IPS-18a (cell line): ENCODE measurements at regions not wholly inside any gene's neighbourhood (a gene's known extent, or its start where the extent isn't known, plus 50 kb on each side); places are given as distances from the start of the nearest gene placed in this dataset.
"Not testable (repeated sequence)": the region's sequence is repeated elsewhere in the genome, so short reads cannot be mapped to it uniquely, and the experiment has no call there.

Experiments
- H3K27ac ChIP-seq: one replicate; pipeline ENCODE4 v1.5.1; 2013; ENCODE audit warnings: low read length
- H3K27me3 ChIP-seq: one replicate; pipeline ENCODE4 v1.6.1; 2013; ENCODE audit warnings: mild to moderate bottlenecking, low read length; ENCODE audit not compliant: control insufficient read depth, insufficient read depth
- H3K36me3 ChIP-seq: one replicate; pipeline ENCODE4 v1.6.1; 2013; ENCODE audit warnings: low read depth, low read length; ENCODE audit not compliant: control insufficient read depth
- H3K4me1 ChIP-seq: one replicate; pipeline ENCODE4 v1.6.1; 2013; ENCODE audit warnings: low read depth, low read length; ENCODE audit not compliant: control insufficient read depth
- H3K4me3 ChIP-seq: one replicate; pipeline ENCODE4 v1.5.1; 2013; ENCODE audit warnings: low read length
- H3K9ac ChIP-seq: one replicate; pipeline ENCODE4 v1.6.1; 2013; ENCODE audit warnings: mild to moderate bottlenecking, low read length, moderate library complexity
- H3K9me3 ChIP-seq: one replicate; pipeline ENCODE4 v1.6.1; 2013; ENCODE audit warnings: low read depth, low read length; ENCODE audit not compliant: control insufficient read depth

GRCh38 chr10:8315619-8316021, 261.1 kb downstream of the GATA3 start:
- Histone ChIP-seq H3K4me1 (no peaks in the 10 kb centered on the region), H3K4me3 (no peak overlapping the region), H3K9ac (no peak overlapping the region), H3K36me3 (no peaks in the 10 kb centered on the region), H3K27ac (no peak overlapping the region), H3K27me3 (no peaks in the 10 kb centered on the region), H3K9me3 (no peaks in the 10 kb centered on the region)

GRCh38 chr10:8316284-8316683, 261.8 kb downstream of the GATA3 start:
- Histone ChIP-seq H3K4me3 (no peak overlapping the region), H3K27ac (no peak overlapping the region), H3K9me3 (no peaks in the 10 kb centered on the region), H3K27me3 (no peaks in the 10 kb centered on the region), H3K4me1 (no peaks in the 10 kb centered on the region), H3K9ac (no peak overlapping the region), H3K36me3 (no peaks in the 10 kb centered on the region)

GRCh38 chr10:8318429-8318828, 263.9 kb downstream of the GATA3 start:
- H3K4me1 ChIP-seq, H3K4me3 ChIP-seq, H3K27ac ChIP-seq, H3K9ac ChIP-seq, H3K36me3 ChIP-seq, H3K27me3 ChIP-seq, H3K9me3 ChIP-seq: not testable (repeated sequence)

- no peaks in the 10 kb centered on the region for H3K27me3 ChIP-seq
- no peak overlapping the region for H3K27ac ChIP-seq
- no peaks in the 10 kb centered on the region for H3K4me1 ChIP-seq
- no peaks in the 10 kb centered on the region for H3K9me3 ChIP-seq
- H3K9ac ChIP-seq: no peak overlapping the region
- H3K4me3 ChIP-seq: no peak overlapping the region
- no peaks in the 10 kb centered on the region for H3K36me3 ChIP-seq
These were observed 264.5 kb downstream of the GATA3 start for GRCh38 chr10:8318956-8319355.

- no peaks in the 10 kb centered on the region for H3K9me3 ChIP-seq
- H3K27me3 ChIP-seq: no peaks in the 10 kb centered on the region
- no peaks in the 10 kb centered on the region for H3K4me1 ChIP-seq
- no peak overlapping the region for H3K9ac ChIP-seq
- no peak overlapping the region for H3K4me3 ChIP-seq
- H3K36me3 ChIP-seq: no peaks in the 10 kb centered on the region
- H3K27ac ChIP-seq: no peak overlapping the region
These were observed 265.2 kb downstream of the GATA3 start for GRCh38 chr10:8319704-8320103.

- Histone ChIP-seq H3K27ac (no peak overlapping the region), H3K4me1 (no peaks in the 10 kb centered on the region), H3K36me3 (no peaks in the 10 kb centered on the region), H3K4me3 (no peak overlapping the region), H3K9me3 (no peaks in the 10 kb centered on the region), H3K9ac (no peak overlapping the region), H3K27me3 (no peaks in the 10 kb centered on the region)
These were observed 267.5 kb downstream of the GATA3 start for GRCh38 chr10:8321990-8322389.

GRCh38 chr10:8323428-8324054, 269.1 kb downstream of the GATA3 start:
- Histone ChIP-seq H3K4me1 (no peaks in the 10 kb centered on the region), H3K36me3 (no peaks in the 10 kb centered on the region), H3K4me3 (no peak overlapping the region), H3K27ac (no peak overlapping the region), H3K9me3 (no peaks in the 10 kb centered on the region), H3K9ac (no peak overlapping the region), H3K27me3 (no peaks in the 10 kb centered on the region)

GRCh38 chr10:8325024-8325980, 270.8 kb downstream of the GATA3 start:
- Histone ChIP-seq H3K4me1 (no peaks in the 10 kb centered on the region), H3K9ac (no peak overlapping the region), H3K9me3 (no peaks in the 10 kb centered on the region), H3K36me3 (no peaks in the 10 kb centered on the region), H3K4me3 (no peak overlapping the region), H3K27ac (no peak overlapping the region), H3K27me3 (peaks cover 6% of the 10 kb centered on the region)

GRCh38 chr10:8326396-8327139, 272.1 kb downstream of the GATA3 start:
- Histone ChIP-seq H3K4me1 (no peaks in the 10 kb centered on the region), H3K36me3 (no peaks in the 10 kb centered on the region), H3K9me3 (no peaks in the 10 kb centered on the region), H3K4me3 (no peak overlapping the region), H3K27ac (no peak overlapping the region), H3K9ac (no peak overlapping the region), H3K27me3 (peaks cover 12% of the 10 kb centered on the region)

- H3K27me3 ChIP-seq: peaks cover 17% of the 10 kb centered on the region
- H3K9ac ChIP-seq: no peak overlapping the region
- H3K27ac ChIP-seq: no peak overlapping the region
- H3K4me1 ChIP-seq: no peaks in the 10 kb centered on the region
- H3K4me3 ChIP-seq: no peak overlapping the region
- H3K36me3 ChIP-seq: no peaks in the 10 kb centered on the region
- H3K9me3 ChIP-seq: no peaks in the 10 kb centered on the region
These were observed 272.6 kb downstream of the GATA3 start for GRCh38 chr10:8327140-8327423.

GRCh38 chr10:8331387-8331786, 276.9 kb downstream of the GATA3 start:
- no peaks in the 10 kb centered on the region for H3K36me3 ChIP-seq
- no peak overlapping the region for H3K9ac ChIP-seq
- H3K27ac ChIP-seq: no peak overlapping the region
- peaks cover 28% of the 10 kb centered on the region for H3K27me3 ChIP-seq
- H3K9me3 ChIP-seq: no peaks in the 10 kb centered on the region
- H3K4me1 ChIP-seq: no peaks in the 10 kb centered on the region
- H3K4me3 ChIP-seq: no peak overlapping the region
